C4-2B (cell line): ENCODE measurements at regions not wholly inside any gene's neighbourhood (a gene's known extent, or its start where the extent isn't known, plus 50 kb on each side); places are given as distances from the start of the nearest gene placed in this dataset.

Experiments used
- CTCF ChIP-seq: fragments of 450-650 bp; conservative IDR thresholded peaks from 2 replicates; pipeline ENCODE4 v1.5.1; 2017; ENCODE audit warnings: mild to moderate bottlenecking
- ZFX ChIP-seq: fragments of 450-650 bp; IDR thresholded peaks from 2 replicates; pipeline ENCODE4 v1.6.1; 2017

DNA sequence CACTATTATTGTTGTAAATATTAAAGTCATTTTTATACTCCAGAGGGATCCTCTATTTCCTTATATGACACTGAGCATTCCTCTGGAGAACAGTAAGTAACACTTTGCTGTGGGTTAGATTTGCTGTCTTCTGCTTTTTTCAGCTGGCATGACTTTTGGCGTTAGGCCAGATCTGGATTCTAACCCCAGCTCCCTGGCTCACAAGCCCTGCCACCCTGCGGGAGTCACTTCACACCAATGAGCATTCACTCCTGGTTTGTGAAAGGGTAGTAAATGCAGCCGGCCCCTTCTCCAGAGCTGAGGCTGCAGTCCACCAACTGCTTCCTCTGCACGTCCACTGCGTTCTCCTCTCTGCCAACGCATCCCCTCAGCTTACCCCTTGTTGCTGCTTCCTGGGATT, 373.8 kb upstream of the RAB6C start:
- TF ChIP-seq CTCF, result no peak
- TF ChIP-seq ZFX, result no peak
